Lung (tissue), 11 donors: ENCODE measurements at regions not wholly inside any gene's neighbourhood (a gene's known extent, or its start where the extent isn't known, plus 50 kb on each side); places are given as distances from the start of the nearest gene placed in this dataset.

Experiments
- ATAC-seq: fragments of 200-7000 bp; cut with Tn5 transposase; one replicate; pipeline ENCODE4 v1.9.1; 2020; ENCODE audit warnings: moderate number of reproducible peaks; ENCODE audit not compliant: insufficient read depth, low FRiP score
- DNase-seq, 3 donors: peaks; one replicate each; pipeline ENCODE4 v3.0.0-alpha.2; 2013 to 2017
- H3K27ac ChIP-seq, 2 donors: one replicate each; pipeline ENCODE4 v1.5.1; 2013; ENCODE audit warnings: mild to moderate bottlenecking in 2 of 2, moderate library complexity in 2 of 2, control low read depth in 1 of 2, inconsistent platforms in 1 of 2, low read depth in 1 of 2, low read length in 1 of 2
- H3K27me3 ChIP-seq, 3 donors: one replicate each; pipeline ENCODE4 v1.5.1; 2013; ENCODE audit warnings: low read length in 2 of 3; ENCODE audit not compliant: control insufficient read depth in 3 of 3, insufficient read depth in 3 of 3
- H3K36me3 ChIP-seq, 4 donors: one replicate each; pipeline ENCODE4 v1.5.1; 2013; ENCODE audit warnings: low read length in 4 of 4, mild to moderate bottlenecking in 1 of 4, moderate library complexity in 1 of 4; ENCODE audit not compliant: control insufficient read depth in 4 of 4, insufficient read depth in 4 of 4
- H3K4me1 ChIP-seq, 5 donors: one replicate each; pipeline ENCODE4 v1.5.1; 2013; ENCODE audit warnings: low read length in 5 of 5, mild to moderate bottlenecking in 2 of 5, moderate library complexity in 1 of 5; ENCODE audit not compliant: control insufficient read depth in 5 of 5, insufficient read depth in 5 of 5
- H3K4me3 ChIP-seq: one replicate; pipeline ENCODE4 v1.5.1; 2013; ENCODE audit warnings: mild to moderate bottlenecking, control low read depth, moderate library complexity
- H3K9ac ChIP-seq, 2 donors: one replicate each; pipeline ENCODE4 v1.5.1; 2013; ENCODE audit warnings: low read length in 2 of 2, control low read depth in 1 of 2; ENCODE audit not compliant: insufficient read depth in 1 of 2
- H3K9me3 ChIP-seq, 4 donors: one replicate each; pipeline ENCODE4 v1.5.1; 2013; ENCODE audit warnings: low read length in 3 of 4, mild to moderate bottlenecking in 1 of 4, moderate library complexity in 1 of 4; ENCODE audit not compliant: control insufficient read depth in 4 of 4, insufficient read depth in 3 of 4
- CTCF ChIP-seq: IDR thresholded peaks from 2 replicates; pipeline ENCODE4 v1.5.1; 2012; ENCODE audit warnings: mild to moderate bottlenecking; ENCODE audit errors: control extremely low read depth, extremely low read depth
- WGBS, 2 donors: extraction: QIAGEN DNeasy Blood & Tissue Kit; methylation state at CpG; one replicate each; pipeline ENCODE4 v1.1.7; 2013; 5-methylcytosine and 5-hydroxymethylcytosine counted together
- donor health status: control.
- donor health status: control.
- donor health status: Bipolar disorder and iron deficiency.
- donor health status: healthy.
- donor health status: DM: yes; HTN: yes; CAD: no.

- Histone ChIP-seq H3K27me3 (peaks cover 2 to 21% (median 10%) of the 10 kb centered on the region in 3 donors), H3K4me3 (peak overlapping the region; percentile 24), H3K4me1 (peaks cover 0 to 30% (median 9%) of the 10 kb centered on the region in 5 donors), H3K27ac (peak overlapping the region in 1 of 2 donors; percentile 7), H3K9ac (peak overlapping the region; percentile 33 to 67), H3K36me3 (peaks cover 0 to 3% (median 0%) of the 10 kb centered on the region in 4 donors), H3K9me3 (peaks cover 0 to 3% (median 0%) of the 10 kb centered on the region in 4 donors)
- DNase-seq (peak; percentile 75 to 81 (median 76)), ATAC-seq (no peak)
- 17 to 18% methylated on average over 24 of the region's 24 CpGs for WGBS, 2 donors
- no peak for TF ChIP-seq CTCF
These were observed 155.1 kb upstream of the FRMD4B start for GRCh38 chr3:69540706-69541581.

- TF ChIP-seq CTCF: no peak
- no peak overlapping the region for H3K27ac ChIP-seq
- ATAC-seq: no peak
- WGBS, 2 donors: 39 to 62% methylated on average over 2 of the region's 2 CpGs
- peaks cover 0 to 30% (median 9%) of the 10 kb centered on the region in 5 donors for H3K4me1 ChIP-seq
- DNase-seq: peak in 2 of 3 donors; percentile 67 to 70
- peaks cover 0 to 5% (median 0%) of the 10 kb centered on the region in 4 donors for H3K9me3 ChIP-seq
- peaks cover 0 to 3% (median 0%) of the 10 kb centered on the region in 4 donors for H3K36me3 ChIP-seq
- H3K27me3 ChIP-seq: peaks cover 2 to 19% (median 10%) of the 10 kb centered on the region in 3 donors
- peak overlapping the region in 1 of 2 donors; percentile 56 for H3K9ac ChIP-seq
- H3K4me3 ChIP-seq: no peak overlapping the region
These were observed 153.2 kb upstream of the FRMD4B start for GRCh38 chr3:69539134-69539533.

GRCh38 chr3:69538281-69538680 lies 152.4 kb upstream of the FRMD4B start:
- ATAC-seq: no peak
- H3K4me1 ChIP-seq: peaks cover 0 to 34% (median 12%) of the 10 kb centered on the region in 5 donors

More at GRCh38 chr3:69538281-69538680, 152.4 kb upstream of the FRMD4B start:
- H3K9ac ChIP-seq: peak overlapping the region in 1 of 2 donors; percentile 56
- peaks cover 2 to 18% (median 10%) of the 10 kb centered on the region in 3 donors for H3K27me3 ChIP-seq
- 72 to 85% methylated on average over 1 of the region's 1 CpG for WGBS, 2 donors
- H3K9me3 ChIP-seq: peaks cover 0 to 5% (median 0%) of the 10 kb centered on the region in 4 donors
- no peak for DNase-seq
- no peak for TF ChIP-seq CTCF
- H3K36me3 ChIP-seq: peaks cover 0 to 3% (median 0%) of the 10 kb centered on the region in 4 donors
- no peak overlapping the region for H3K4me3 ChIP-seq
- H3K27ac ChIP-seq: no peak overlapping the region
